M059J (cell line): ENCODE measurements at regions not wholly inside any gene's neighbourhood (a gene's known extent, or its start where the extent isn't known, plus 50 kb on each side); places are given as distances from the start of the nearest gene placed in this dataset.
"Not testable (repeated sequence)": the region's sequence is repeated elsewhere in the genome, so short reads cannot be mapped to it uniquely, and the experiment has no call there.

Experiments used
- DNase-seq: peaks from one replicate; pipeline ENCODE4 v3.0.0-alpha.2; 2012; ENCODE audit warnings: low read depth

GRCh38 chr14:66268802-66269334, 217.3 kb upstream of the CCDC196 start:
- DNase-seq = no peak

GRCh38 chr14:66272221-66272620, 213.9 kb upstream of the CCDC196 start:
- DNase-seq = no peak

- no peak for DNase-seq
Observed at GRCh38 chr14:66273261-66273832, 212.8 kb upstream of the CCDC196 start.

- DNase-seq = not testable (repeated sequence)
Observed at GRCh38 chr14:66278418-66278817, 207.8 kb upstream of the CCDC196 start.

GRCh38 chr14:66281036-66281776, 205.0 kb upstream of the CCDC196 start:
- no peak for DNase-seq

GRCh38 chr14:66284346-66284745, 201.8 kb upstream of the CCDC196 start:
- DNase-seq = no peak

- DNase-seq = no peak
Observed at GRCh38 chr14:66288511-66288910, 197.7 kb upstream of the CCDC196 start.

GRCh38 chr14:66291756-66292155, 194.4 kb upstream of the CCDC196 start:
- DNase-seq = no peak

- no peak for DNase-seq
Observed at GRCh38 chr14:66293533-66294105, 192.6 kb upstream of the CCDC196 start.

GRCh38 chr14:66295386-66295785, 190.8 kb upstream of the CCDC196 start:
- DNase-seq = no peak

- no peak for DNase-seq
Observed at GRCh38 chr14:66300886-66301285, 185.3 kb upstream of the CCDC196 start.

GRCh38 chr14:66306101-66306500, 180.1 kb upstream of the CCDC196 start:
- DNase-seq = no peak

GRCh38 chr14:66311058-66311457, 175.1 kb upstream of the CCDC196 start:
- DNase-seq = no peak

- no peak for DNase-seq
Observed at GRCh38 chr14:66311990-66312389, 174.2 kb upstream of the CCDC196 start.

- no peak for DNase-seq
Observed at GRCh38 chr14:66312451-66312850, 173.7 kb upstream of the CCDC196 start.

- DNase-seq = no peak
Observed at GRCh38 chr14:66315098-66315497, 171.1 kb upstream of the CCDC196 start.

GRCh38 chr14:66315548-66315947, 170.6 kb upstream of the CCDC196 start:
- no peak for DNase-seq

- no peak for DNase-seq
Observed at GRCh38 chr14:66322564-66322963, 163.6 kb upstream of the CCDC196 start.

- no peak for DNase-seq
Observed at GRCh38 chr14:66330228-66330627, 155.9 kb upstream of the CCDC196 start.

- DNase-seq = peak; percentile 12
Observed at GRCh38 chr14:66330916-66331315, 155.3 kb upstream of the CCDC196 start.

- not testable (repeated sequence) for DNase-seq
Observed at GRCh38 chr14:66333293-66333692, 152.9 kb upstream of the CCDC196 start.

GRCh38 chr14:66341239-66341638, 144.9 kb upstream of the CCDC196 start:
- DNase-seq = no peak

- no peak for DNase-seq
Observed at GRCh38 chr14:66345986-66346385, 140.2 kb upstream of the CCDC196 start.
